22Rv1 (cell line): ENCODE measurements at regions not wholly inside any gene's neighbourhood (a gene's known extent, or its start where the extent isn't known, plus 50 kb on each side); places are given as distances from the start of the nearest gene placed in this dataset.

Experiments
- CTCF ChIP-seq: fragments of 450-650 bp; IDR thresholded peaks from 2 replicates; pipeline ENCODE4 v1.5.1; 2017; ENCODE audit warnings: mild to moderate bottlenecking
- ZFX ChIP-seq: fragments of 450-650 bp; IDR thresholded peaks from 2 replicates; pipeline ENCODE4 v1.6.1; 2017; ENCODE audit warnings: antibody characterized with exemption, borderline replicate concordance

GRCh38 chr2:215583881-215584280 lies 148.0 kb upstream of the FN1 start:
- TF ChIP-seq CTCF: no peak
- TF ChIP-seq ZFX: no peak
